ENCODE measurements at regions not wholly inside any gene's neighbourhood (a gene's known extent, or its start where the extent isn't known, plus 50 kb on each side); places are given as distances from the start of the nearest gene placed in this dataset.
"Not testable (repeated sequence)": the region's sequence is repeated elsewhere in the genome, so short reads cannot be mapped to it uniquely, and the experiment has no call there.

DNA sequence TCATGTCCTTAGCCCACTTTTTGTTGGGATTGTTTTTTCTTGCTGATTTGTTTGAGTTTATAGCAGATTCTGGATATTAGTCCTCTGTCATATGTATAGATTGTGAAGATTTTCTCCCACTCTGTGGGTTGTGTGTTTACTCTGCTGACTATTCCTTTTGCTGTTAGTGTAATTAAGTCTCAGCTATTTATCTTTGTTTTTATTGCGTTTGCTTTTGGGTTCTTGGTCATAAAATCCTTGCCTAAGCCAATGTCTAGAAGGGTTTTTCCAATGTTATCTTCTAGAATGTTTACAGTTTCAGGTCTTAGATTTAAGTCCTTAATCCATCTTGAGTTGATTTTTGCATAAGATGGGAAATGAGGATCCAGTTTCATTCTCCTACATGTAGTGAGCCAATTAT is 351.2 kb upstream of the PIK3R1 start:
- not testable (repeated sequence) for H3K4me3 ChIP-seq (ENCODE audit: low read length)

DNA sequence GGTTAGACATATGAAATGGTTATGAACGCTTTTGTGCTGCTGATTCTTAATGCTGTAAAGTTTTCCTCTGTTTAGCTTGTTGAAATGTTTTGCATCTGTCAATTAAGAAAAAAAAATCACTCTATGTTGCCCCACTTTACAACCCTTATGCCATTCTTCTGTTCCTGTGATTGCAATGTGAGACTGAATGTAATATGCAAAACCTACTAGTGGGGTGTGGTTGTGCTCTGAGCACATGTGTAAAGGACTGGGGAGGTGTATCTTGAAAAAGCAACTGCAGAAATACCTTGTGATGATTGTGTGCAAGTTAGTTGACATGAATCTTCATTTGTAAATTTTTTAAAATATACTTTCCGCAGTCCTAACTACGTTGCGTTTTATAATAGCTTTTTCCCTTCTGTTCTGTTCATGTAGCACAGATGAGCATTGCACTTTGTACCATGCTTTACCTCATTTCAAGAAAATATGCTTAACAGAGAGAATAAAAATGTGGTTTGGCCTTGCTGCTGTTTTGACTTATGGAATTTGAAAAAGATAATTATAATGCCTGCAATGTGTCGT is 357.0 kb upstream of the PIK3R1 start:
- DNase-seq (ENCODE audit: low read depth, low spot score), result no peak
- no peak overlapping the region for H3K4me3 ChIP-seq (ENCODE audit: low read length)

More for the DNA sequence above, 351.2 kb upstream of the PIK3R1 start:
- not testable (repeated sequence) for DNase-seq (ENCODE audit: low read depth, low spot score)

DNA sequence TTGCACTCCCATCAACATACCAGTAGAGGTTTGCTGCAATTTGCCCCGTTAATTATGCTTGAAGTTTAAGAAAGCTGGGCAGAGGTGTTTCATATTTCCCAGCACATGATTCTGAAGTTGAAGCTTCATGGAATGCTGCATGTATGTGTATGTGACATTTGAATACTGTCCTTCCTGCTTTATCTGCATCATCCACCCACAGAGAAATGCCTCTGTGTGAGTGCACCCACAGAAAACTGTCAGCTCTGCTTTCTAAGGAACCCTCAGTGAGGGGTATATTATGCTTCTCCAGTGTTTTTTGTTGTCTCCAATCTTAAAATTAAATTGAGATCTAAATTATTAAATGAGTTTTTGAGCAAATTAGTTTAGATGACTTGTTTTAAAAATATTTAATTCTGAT is 358.1 kb upstream of the PIK3R1 start:
- no peak for DNase-seq (ENCODE audit: low read depth, low spot score)
- H3K4me3 ChIP-seq (ENCODE audit: low read length), result no peak overlapping the region

DNA sequence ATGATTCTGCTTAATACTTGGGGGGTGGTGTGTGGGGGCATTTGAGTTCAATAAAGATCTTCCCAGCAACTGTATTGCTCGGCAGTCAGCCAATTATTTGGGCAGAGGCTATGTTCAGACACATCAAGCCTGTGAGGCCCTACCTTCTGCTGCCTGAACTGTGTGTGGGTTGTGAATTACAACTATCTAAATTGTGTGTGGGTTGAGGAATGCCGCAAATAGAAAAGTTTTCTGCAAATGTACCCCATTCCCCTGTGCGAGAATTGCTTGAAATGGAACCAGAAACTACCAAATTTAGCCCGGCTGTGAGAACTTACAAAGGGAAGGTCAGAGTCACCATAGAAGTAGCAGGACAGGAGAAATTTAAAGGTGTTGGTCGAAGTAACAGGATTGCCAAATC is 360.0 kb upstream of the PIK3R1 start:
- no peak for DNase-seq (ENCODE audit: low read depth, low spot score)

DNA sequence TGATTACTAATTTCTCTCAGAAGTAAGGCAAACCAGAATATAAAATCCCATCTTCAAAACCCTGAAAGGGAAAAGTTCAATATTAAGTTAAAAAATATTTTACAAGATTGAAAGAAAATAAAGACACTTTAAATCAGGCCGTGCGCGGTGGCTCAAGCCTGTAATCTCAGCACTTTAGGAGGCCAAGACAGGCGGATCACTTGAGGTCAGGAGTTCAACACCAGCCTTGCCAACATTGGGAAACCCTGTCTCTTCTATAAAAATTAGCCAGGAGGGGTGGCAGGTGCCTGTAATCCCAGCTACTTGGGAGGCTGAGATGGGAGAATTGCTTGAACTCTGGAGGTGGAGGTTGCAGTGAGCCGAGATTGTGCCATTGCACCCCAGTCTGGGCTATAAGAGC is 364.6 kb upstream of the PIK3R1 start:
- H3K4me3 ChIP-seq (ENCODE audit: low read length); DNase-seq (ENCODE audit: low read depth, low spot score): not testable (repeated sequence)

More for the DNA sequence above, 360.0 kb upstream of the PIK3R1 start:
- H3K4me3 ChIP-seq (ENCODE audit: low read length), result no peak overlapping the region

DNA sequence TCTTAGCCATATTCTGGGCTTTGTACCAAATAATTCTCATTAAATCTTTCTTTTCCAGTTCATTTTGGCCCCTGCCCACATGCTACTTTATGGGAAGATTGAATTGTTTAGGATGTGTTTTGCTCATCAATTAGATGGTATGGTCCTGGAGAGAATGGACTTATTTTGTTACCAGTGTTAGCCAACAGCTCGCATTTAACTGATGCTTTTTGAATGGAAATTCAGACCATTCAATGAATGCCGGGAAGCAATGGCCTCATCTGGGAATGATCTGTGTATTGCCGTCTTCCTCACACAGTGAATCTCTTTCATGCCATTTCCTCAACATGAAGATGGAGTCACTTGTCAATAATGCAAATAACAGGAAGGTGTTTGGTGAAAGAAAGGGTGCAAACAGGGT is 370.6 kb upstream of the PIK3R1 start:
- no peak for DNase-seq (ENCODE audit: low read depth, low spot score)
- H3K4me3 ChIP-seq (ENCODE audit: low read length), result no peak overlapping the region

DNA sequence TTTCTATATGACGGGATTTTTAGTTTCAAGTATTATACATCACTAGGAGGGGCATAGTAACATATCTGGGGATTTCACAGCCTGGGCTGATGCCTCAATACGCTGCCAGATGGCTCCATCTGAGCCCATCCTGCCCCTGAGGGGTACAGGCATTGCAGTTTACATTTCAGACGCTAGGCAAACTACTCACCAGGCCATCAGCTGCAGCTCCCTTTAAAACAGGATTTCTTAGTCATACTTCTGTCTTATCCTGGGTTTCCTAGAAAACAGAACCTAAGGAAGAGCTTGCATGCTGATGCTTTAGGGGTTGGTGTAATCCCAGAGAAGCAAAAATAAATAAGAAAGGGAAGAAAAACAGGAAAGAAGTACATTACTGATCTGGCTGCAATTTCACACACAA is 372.8 kb upstream of the PIK3R1 start:
- no peak overlapping the region for H3K4me3 ChIP-seq (ENCODE audit: low read length)
- DNase-seq (ENCODE audit: low read depth, low spot score), result no peak

DNA sequence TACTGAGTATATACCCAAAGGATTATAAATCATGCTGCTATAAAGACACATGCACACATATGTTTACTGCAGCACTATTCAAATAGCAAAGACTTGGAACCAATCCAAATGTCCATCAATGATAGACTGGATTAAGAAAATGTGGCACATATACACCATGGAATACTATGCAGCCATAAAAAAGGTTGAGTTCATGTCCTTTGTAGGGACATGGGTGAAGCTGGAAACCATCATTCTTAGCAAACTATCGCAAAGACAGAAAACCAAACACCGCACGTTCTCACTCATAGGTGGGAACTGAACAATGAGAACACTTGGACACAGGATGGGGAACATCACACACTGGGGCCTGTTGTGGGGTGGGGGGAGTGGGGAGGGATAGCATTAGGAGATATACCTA is 378.3 kb upstream of the PIK3R1 start:
- not testable (repeated sequence) for H3K4me3 ChIP-seq (ENCODE audit: low read length); DNase-seq (ENCODE audit: low read depth, low spot score)

DNA sequence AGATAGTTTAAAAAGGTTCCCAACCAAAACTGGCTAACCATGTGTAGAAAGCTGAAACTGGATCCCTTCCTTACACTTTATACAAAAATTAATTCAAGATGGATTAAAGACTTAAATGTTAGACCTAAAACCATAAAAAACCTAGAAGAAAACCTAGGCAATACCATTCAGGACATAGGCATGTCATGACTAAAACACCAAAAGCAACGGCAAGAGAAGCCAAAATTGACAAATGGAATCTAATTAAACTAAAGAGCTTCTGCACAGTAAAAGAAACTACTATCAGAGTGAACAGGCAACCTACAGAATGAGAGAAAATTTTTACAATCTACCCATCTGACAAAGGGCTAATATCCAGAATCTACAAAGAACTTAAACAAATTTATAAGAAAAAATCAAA is 379.1 kb upstream of the PIK3R1 start:
- not testable (repeated sequence) for DNase-seq (ENCODE audit: low read depth, low spot score); H3K4me3 ChIP-seq (ENCODE audit: low read length)

DNA sequence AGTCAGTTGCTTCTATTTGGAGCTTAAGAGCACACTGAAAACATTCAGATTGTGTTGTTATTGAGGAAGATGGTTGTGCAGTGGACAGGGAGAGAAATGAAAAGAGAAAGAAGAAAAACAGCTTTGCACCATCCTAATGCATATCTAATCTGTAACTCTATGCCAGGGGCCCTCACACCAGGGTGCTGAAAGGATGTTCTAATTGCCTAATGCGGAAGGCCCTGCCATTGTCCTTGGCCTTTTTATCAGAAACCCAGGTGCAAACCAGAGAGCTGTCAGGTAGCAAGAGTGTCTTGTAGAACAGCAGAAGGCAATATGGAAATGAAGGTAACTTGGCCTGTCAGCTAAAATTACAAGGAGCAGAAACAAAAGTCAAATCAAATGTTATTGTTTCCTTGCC is 384.5 kb upstream of the PIK3R1 start:
- H3K4me3 ChIP-seq (ENCODE audit: low read length), result no peak overlapping the region
- no peak for DNase-seq (ENCODE audit: low read depth, low spot score)

DNA sequence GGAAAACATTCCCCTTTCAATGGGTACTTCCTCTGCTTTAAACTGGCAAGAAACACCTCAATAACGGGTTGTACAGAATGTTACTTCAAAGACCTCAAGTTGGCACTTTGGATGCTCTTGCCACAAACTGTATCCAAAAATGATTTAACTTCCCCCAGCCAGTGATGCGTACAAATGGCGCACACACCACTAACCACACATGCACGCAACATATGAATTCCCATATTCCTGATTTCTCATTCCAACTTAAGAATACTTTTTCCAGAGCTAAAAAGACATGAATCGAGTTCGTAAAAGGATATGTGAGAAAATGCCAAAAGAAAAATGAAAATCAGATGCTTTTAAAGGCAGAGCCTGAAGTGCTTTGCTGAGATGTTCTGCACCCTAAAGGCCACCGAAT is 388.0 kb upstream of the PIK3R1 start:
- H3K4me3 ChIP-seq (ENCODE audit: low read length), result no peak overlapping the region
- DNase-seq (ENCODE audit: low read depth, low spot score), result no peak

DNA sequence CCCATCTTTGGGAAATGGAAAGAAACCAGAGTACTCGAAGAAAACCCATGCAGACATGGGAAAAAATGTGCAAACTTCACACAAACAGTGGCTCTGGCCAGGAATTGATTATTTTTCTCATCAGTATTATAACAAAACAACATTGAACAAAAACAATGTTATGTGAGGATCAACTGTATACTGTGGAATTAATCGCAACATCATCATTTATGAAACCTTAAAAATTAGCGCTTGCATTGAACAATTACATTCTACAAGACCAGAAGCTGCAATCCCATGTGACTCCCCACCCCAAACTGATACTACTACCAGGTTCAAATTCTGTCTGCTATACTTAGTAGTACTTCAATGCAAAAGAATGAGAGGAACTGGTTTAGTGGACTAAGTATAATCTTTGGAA is 390.7 kb upstream of the PIK3R1 start:
- no peak overlapping the region for H3K4me3 ChIP-seq (ENCODE audit: low read length)
- DNase-seq (ENCODE audit: low read depth, low spot score), result no peak

DNA sequence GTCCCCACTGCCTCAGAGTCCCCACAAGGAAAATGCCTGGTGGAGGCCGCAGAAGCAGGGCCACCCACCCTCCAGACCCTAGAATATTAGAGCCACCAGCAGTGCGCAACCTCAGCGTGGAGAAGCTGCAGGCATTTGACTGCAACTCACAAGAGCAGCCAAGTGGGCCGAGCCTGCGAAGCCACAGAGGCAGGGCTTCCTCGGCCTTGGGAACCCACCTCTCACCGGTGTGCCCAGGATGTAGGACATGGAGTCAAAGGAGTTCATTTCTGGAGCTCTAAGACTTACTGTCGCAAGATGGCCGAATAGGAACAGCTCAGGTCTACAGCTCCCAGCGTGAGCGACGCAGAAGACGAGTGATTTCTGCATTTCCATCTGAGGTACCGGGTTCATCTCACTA is 397.9 kb upstream of the PIK3R1 start:
- DNase-seq (ENCODE audit: low read depth, low spot score), result no peak
- no peak overlapping the region for H3K4me3 ChIP-seq (ENCODE audit: low read length)

DNA sequence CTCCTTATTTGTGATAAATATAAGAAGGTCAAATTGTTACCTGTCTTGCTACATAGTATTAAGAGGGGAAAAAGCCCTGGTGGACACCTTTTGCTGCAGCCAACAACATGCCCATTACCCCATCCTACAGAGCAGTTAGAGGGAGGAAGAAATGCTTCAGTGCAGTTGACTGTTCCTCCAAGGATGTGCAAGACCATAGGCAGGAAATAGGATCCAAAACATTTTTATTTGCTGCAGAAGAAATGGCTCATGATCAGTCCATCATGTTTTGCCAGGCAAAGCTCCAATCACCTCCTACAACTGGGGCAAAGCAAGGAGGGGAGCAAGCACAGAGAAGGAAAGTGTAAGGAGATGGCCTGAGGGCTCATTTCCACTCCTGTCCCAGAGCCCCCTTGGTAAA is 399.1 kb upstream of the PIK3R1 start:
- no peak for DNase-seq (ENCODE audit: low read depth, low spot score)
- H3K4me3 ChIP-seq (ENCODE audit: low read length), result no peak overlapping the region

DNA sequence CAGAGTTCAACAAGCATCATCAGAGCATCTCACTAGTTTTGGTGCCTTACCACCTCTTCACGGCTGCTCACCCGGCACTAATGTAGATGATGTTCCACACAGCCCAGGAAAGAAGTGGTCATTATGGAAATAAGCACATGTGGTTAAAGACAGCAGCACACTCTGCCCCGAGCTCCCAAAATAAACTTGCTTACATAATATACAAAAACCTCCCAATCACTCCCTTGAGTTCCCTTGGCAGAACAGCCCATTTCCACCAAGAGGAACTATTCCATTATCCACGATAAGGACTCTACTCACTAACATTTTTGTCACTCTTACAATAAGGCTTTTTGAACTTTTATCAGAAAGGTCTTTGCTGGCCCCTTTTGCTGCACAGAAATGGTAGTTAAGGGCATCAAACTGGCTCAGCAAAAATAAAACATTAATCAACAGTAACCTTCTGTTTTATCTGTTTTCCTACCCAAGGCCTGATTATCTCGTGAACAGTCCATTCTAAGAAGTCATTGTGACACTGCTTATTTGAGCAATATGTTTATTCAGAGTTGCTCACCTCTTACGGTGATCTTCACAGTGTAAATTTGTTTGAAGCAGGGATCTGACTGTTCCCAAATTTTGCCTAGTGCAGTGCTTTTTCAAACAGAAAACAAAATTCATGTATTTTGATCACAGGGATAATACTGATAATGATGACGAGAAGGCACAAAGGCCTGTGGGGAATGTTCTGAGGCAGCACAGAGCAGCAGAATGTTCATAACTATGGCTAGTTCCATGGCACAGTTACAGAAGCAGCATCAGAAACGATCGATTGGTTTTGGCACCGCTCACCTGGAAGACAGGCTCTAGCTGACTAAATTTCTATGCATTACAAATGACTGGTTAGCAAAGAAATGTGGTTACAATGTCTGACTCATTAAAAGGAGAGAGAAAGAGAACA is 399.8 kb upstream of the PIK3R1 start:
- DNase-seq (ENCODE audit: low read depth, low spot score), result no peak
- H3K4me3 ChIP-seq (ENCODE audit: low read length), result no peak overlapping the region

DNA sequence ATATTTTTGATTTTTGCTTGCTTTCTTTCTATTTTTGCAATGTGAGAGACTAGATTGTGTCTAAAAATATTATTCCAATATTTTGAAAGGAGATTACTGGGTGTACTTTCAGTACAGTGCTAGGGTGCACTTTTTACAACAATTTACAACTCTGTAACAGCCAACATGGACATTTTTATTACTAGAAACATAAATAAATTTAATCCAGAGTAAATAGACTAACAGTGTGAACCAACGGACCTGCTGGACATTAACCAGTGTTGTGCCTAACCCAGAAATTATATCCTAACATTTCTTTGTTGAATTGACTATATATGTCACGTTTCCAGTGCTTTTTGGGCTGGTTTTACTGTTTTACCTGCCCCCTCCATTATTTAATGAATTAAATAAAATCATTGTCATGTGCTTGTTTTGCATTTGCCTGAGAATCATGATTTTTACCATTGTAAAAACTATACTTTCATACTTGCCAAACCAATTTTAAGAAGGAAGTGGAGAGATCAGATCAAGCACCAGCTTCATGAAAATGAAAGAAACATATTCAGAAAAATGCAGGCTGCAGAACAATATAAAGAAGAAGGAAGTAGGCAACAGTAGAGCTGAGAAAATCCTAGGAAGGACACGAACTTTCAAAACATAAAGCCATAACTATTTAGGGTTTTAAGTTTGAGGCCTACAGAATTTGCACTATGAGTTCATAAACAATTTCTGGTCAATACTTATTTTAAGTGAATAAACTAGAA is 400.8 kb upstream of the PIK3R1 start:
- no peak for DNase-seq (ENCODE audit: low read depth, low spot score)
- H3K4me3 ChIP-seq (ENCODE audit: low read length), result no peak overlapping the region

DNA sequence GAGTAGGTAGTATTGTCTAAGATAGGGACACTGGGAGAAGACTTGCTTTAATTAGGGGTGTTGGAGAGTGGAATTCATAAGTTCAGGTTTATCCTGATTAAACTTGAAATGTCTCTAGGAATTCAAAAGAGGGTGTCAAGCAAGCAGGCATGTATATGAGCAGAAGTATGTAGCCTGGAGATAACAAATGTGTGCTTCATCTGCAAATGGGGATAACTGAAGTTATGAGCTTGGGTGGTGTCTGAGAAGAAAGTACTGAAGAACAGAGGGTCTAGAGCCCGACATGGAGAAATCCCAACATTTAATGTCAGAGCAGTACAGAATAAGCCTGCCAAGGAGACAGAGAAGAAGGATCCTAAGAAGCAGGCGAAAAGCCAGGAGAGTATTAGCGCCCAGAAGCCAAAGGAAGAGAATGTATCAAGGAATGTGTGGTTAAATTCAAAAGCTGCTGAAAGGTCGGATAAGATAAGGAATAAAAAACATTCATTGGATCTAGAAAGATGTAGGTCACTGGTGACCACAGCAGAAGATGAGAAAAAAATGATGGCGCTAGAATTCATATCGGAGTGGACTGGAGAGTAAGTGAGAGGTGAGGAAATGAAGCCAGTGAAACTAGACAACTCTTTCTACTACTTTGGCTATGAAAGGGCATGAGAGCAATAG is 401.5 kb upstream of the PIK3R1 start:
- no peak overlapping the region for H3K4me3 ChIP-seq (ENCODE audit: low read length)
- DNase-seq (ENCODE audit: low read depth, low spot score), result no peak

DNA sequence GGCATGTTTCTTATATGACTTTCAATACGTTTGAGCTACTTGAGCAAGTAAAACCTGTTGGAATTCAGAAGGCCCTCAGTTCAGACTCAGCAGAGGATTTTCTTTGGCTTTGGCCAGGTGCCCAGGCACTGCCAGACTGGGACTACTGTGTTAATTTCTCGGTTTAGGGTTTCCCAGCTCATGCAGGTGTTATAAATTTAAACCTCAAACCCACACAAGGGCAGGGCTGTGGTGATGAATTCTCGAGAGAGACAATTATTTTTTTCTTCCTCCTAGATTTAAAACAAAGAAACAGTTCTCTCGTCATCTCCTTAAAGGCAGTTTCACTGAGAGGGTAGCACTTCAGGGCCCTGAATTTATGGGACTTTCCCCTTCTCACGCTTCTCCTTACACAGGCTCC is 406.0 kb upstream of the PIK3R1 start:
- H3K4me3 ChIP-seq (ENCODE audit: low read length), result no peak overlapping the region
- peak; percentile 84 for DNase-seq (ENCODE audit: low read depth, low spot score)

DNA sequence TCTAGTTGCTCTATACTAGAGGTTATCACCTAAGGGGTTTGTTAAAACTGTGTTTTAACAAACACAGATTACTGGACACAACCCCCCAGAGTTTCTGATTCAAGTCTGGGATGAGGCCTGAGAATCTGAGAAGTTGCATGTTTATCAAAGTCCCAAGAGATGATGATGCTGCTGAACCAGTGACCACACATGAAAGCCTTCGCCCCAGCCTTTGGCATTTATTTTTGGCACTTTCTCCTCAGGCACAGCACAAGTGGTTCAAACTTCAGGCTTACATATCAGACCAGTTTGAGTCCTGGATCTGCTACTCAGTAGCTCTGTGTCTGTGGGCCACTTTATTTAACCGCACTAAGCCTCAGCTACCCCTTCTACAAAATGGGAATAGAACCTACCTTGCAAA is 407.2 kb upstream of the PIK3R1 start:
- H3K4me3 ChIP-seq (ENCODE audit: low read length), result no peak overlapping the region
- no peak for DNase-seq (ENCODE audit: low read depth, low spot score)

DNA sequence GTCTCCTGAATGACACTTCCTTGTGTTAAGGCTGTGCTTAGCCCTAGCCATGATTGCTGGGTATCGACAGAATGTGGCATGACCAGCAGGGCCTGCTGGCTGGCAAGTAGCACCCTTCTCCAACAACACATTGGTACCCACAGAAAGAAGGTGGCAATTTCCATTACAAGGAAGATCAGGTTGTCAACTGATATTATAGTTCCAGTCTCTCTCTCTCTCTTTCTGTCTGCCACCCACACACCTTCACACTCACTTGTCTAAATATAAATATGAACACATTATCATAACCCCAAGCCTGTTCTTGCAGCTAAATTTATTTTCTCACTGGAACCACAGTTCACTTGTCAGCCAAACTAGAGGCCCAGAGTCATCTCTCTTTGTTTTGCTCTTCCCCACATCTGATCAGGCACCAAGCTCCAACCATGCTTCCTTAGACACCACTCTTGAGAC is 408.1 kb upstream of the PIK3R1 start:
- no peak for DNase-seq (ENCODE audit: low read depth, low spot score)
- no peak overlapping the region for H3K4me3 ChIP-seq (ENCODE audit: low read length)

All from Jurkat, Clone E6-1 (cell line).